Hepatocyte (in vitro differentiated cells): ENCODE measurements at regions not wholly inside any gene's neighbourhood (a gene's known extent, or its start where the extent isn't known, plus 50 kb on each side); places are given as distances from the start of the nearest gene placed in this dataset.
"Not testable (repeated sequence)": the region's sequence is repeated elsewhere in the genome, so short reads cannot be mapped to it uniquely, and the experiment has no call there.

ENCODE experiments used
- DNase-seq: peaks from one replicate; pipeline ENCODE4 v3.0.0-alpha.2; 2016; ENCODE audit warnings: low spot score
- H2AFZ ChIP-seq: fragments of 200-600 bp; sonication (generic); 2 replicates; pipeline ENCODE4 v1.6.0; 2016; ENCODE audit warnings: antibody characterized with exemption, mild to moderate bottlenecking
- H3K27ac ChIP-seq: fragments of 200-600 bp; sonication (generic); 2 replicates; pipeline ENCODE4 v1.5.1; 2016; ENCODE audit warnings: mild to moderate bottlenecking
- H3K27me3 ChIP-seq: fragments of 200-600 bp; sonication (generic); 2 replicates; pipeline ENCODE4 v1.6.1; 2016
- H3K36me3 ChIP-seq: fragments of 200-600 bp; sonication (generic); replicated peaks from 2 replicates; pipeline ENCODE4 v1.5.1; 2016; ENCODE audit warnings: low read depth; ENCODE audit not compliant: insufficient read depth
- H3K4me1 ChIP-seq: fragments of 200-600 bp; sonication (generic); 2 replicates; pipeline ENCODE4 v1.5.1; 2016; ENCODE audit warnings: mild to moderate bottlenecking, moderate library complexity; ENCODE audit not compliant: insufficient read depth
- H3K4me2 ChIP-seq: fragments of 200-600 bp; sonication (generic); 2 replicates; pipeline ENCODE4 v1.6.0; 2016
- H3K4me3 ChIP-seq: fragments of 200-600 bp; sonication (generic); 2 replicates; pipeline ENCODE4 v1.5.1; 2016; ENCODE audit warnings: mild to moderate bottlenecking
- H3K79me2 ChIP-seq: fragments of 200-600 bp; sonication (generic); 2 replicates; pipeline ENCODE4 v1.6.0; 2017; ENCODE audit warnings: mild to moderate bottlenecking
- H3K9me2 ChIP-seq: fragments of 200-600 bp; sonication (generic); replicated peaks from 2 replicates; pipeline ENCODE4 v1.6.0; 2017; ENCODE audit warnings: mild to moderate bottlenecking; ENCODE audit not compliant: insufficient read depth
- H3K9me3 ChIP-seq: fragments of 200-600 bp; sonication (generic); 2 replicates; pipeline ENCODE4 v1.5.1; 2016; ENCODE audit warnings: low read depth, mild to moderate bottlenecking
- H4K20me1 ChIP-seq: fragments of 200-600 bp; sonication (generic); 2 replicates; pipeline ENCODE4 v1.6.0; 2016; ENCODE audit warnings: mild to moderate bottlenecking; ENCODE audit not compliant: insufficient read depth, poor library complexity, severe bottlenecking
- CTCF ChIP-seq: fragments of 200-600 bp; sonication (generic); IDR thresholded peaks from 2 replicates; pipeline ENCODE4 v1.5.1; 2016; ENCODE audit warnings: antibody characterized with exemption, mild to moderate bottlenecking; ENCODE audit not compliant: poor library complexity
- EZH2 ChIP-seq: fragments of 200-600 bp; sonication (generic); IDR thresholded peaks from 2 replicates; pipeline ENCODE4 v1.6.1; 2016; ENCODE audit warnings: antibody characterized with exemption, mild to moderate bottlenecking, borderline replicate concordance
- EZH2phosphoT487 ChIP-seq: fragments of 200-600 bp; sonication (generic); IDR thresholded peaks from one replicate; pipeline ENCODE4 v1.6.1; 2018; ENCODE audit warnings: antibody characterized with exemption, mild to moderate bottlenecking, low read depth, moderate library complexity; ENCODE audit not compliant: unreplicated experiment, severe bottlenecking
- WGBS: methylation state at CpG from one replicate; pipeline ENCODE4 v1.1.6; 2016; ENCODE audit warnings: low lambda C conversion rate; ENCODE audit errors: missing lambda C conversion rate; 5-methylcytosine and 5-hydroxymethylcytosine counted together

- Histone ChIP-seq H4K20me1 (no peaks in the 10 kb centered on the region), H3K79me2 (no peaks in the 10 kb centered on the region), H3K36me3 (no peaks in the 10 kb centered on the region), H3K4me1 (no peaks in the 10 kb centered on the region), H3K27ac (no peak overlapping the region), H3K9me2 (no peaks in the 10 kb centered on the region), H2AFZ (no peak overlapping the region), H3K4me2 (no peak overlapping the region), H3K4me3 (no peak overlapping the region), H3K9me3 (peaks cover 6% of the 10 kb centered on the region), H3K27me3 (no peaks in the 10 kb centered on the region)
- TF ChIP-seq CTCF (no peak), EZH2 (no peak), EZH2phosphoT487 (no peak)
- 90% methylated on average over 3 of the region's 3 CpGs for WGBS
- no peak for DNase-seq
These were observed 327.2 kb downstream of the CENPW start for GRCh38 chr6:126667071-126667470.

- H3K4me2 ChIP-seq: no peak overlapping the region
- no peaks in the 10 kb centered on the region for H4K20me1 ChIP-seq
- TF ChIP-seq EZH2phosphoT487 (no peak), EZH2 (no peak), CTCF (no peak)
- no peaks in the 10 kb centered on the region for H3K4me1 ChIP-seq
- H3K27ac ChIP-seq: no peak overlapping the region
- H3K36me3 ChIP-seq: no peaks in the 10 kb centered on the region
- no peaks in the 10 kb centered on the region for H3K27me3 ChIP-seq
- no peak overlapping the region for H3K4me3 ChIP-seq
- no peak for DNase-seq
- H2AFZ ChIP-seq: no peak overlapping the region
- H3K79me2 ChIP-seq: no peaks in the 10 kb centered on the region
- peaks cover 6% of the 10 kb centered on the region for H3K9me3 ChIP-seq
- no peaks in the 10 kb centered on the region for H3K9me2 ChIP-seq
These were observed 327.8 kb downstream of the CENPW start for GRCh38 chr6:126667728-126668127.

- H3K27me3 ChIP-seq: no peaks in the 10 kb centered on the region
- no peak overlapping the region for H3K4me2 ChIP-seq
- H3K4me1 ChIP-seq: no peaks in the 10 kb centered on the region
- WGBS: 86% methylated on average over 1 of the region's 1 CpG
- no peak overlapping the region for H2AFZ ChIP-seq
- H3K9me3 ChIP-seq: peaks cover 6% of the 10 kb centered on the region
- H3K36me3 ChIP-seq: no peaks in the 10 kb centered on the region
- no peak for TF ChIP-seq CTCF
- TF ChIP-seq EZH2phosphoT487: no peak
- no peak overlapping the region for H3K27ac ChIP-seq
- H3K4me3 ChIP-seq: no peak overlapping the region
- no peak for DNase-seq
- H4K20me1 ChIP-seq: no peaks in the 10 kb centered on the region
- H3K79me2 ChIP-seq: no peaks in the 10 kb centered on the region
- no peaks in the 10 kb centered on the region for H3K9me2 ChIP-seq
These were observed 332.7 kb downstream of the CENPW start for GRCh38 chr6:126672649-126673048.

GRCh38 chr6:126673749-126674148, 333.8 kb downstream of the CENPW start:
- not testable (repeated sequence) for DNase-seq, H3K36me3 ChIP-seq

More at GRCh38 chr6:126673749-126674148, 333.8 kb downstream of the CENPW start:
- not testable (repeated sequence) for H2AFZ ChIP-seq, H3K9me2 ChIP-seq, H3K4me3 ChIP-seq, H3K4me1 ChIP-seq, H3K27ac ChIP-seq, H4K20me1 ChIP-seq, H3K4me2 ChIP-seq, H3K9me3 ChIP-seq, H3K79me2 ChIP-seq, H3K27me3 ChIP-seq
- 91% methylated on average over 13 of the region's 13 CpGs for WGBS
